ENCODE measurements at regions not wholly inside any gene's neighbourhood (a gene's known extent, or its start where the extent isn't known, plus 50 kb on each side); places are given as distances from the start of the nearest gene placed in this dataset.

- no peak overlapping the region for H3K4me2 ChIP-seq (ENCODE audit: low read depth, low read length)
- 4% methylated on average over 3 of the region's 3 CpGs for WGBS (ENCODE audit: low lambda C conversion rate)
- H3K4me1 ChIP-seq (ENCODE audit: insufficient read depth, low read length): no peaks in the 10 kb centered on the region
- no peaks in the 10 kb centered on the region for H4K20me1 ChIP-seq (ENCODE audit: insufficient read depth, low read length)
- no peaks in the 10 kb centered on the region for H3K79me2 ChIP-seq (ENCODE audit: insufficient read depth, low read length)
- H3K27ac ChIP-seq (ENCODE audit: extremely low read length, insufficient read depth, low read length): no peak overlapping the region
- no peaks in the 10 kb centered on the region for H3K9me3 ChIP-seq (ENCODE audit: low read length)
- no peak overlapping the region for H2AFZ ChIP-seq (ENCODE audit: low read length)
- TF ChIP-seq ZNF276 (CRISPR knock-in tag; IDR thresholded peaks at IDR 0.05; ENCODE audit: low read depth) (no peak), IRF9 (CRISPR knock-in tag; IDR thresholded peaks at IDR 0.05; ENCODE audit: borderline replicate concordance) (no peak), HOXA7 (CRISPR knock-in tag; IDR thresholded peaks at IDR 0.05) (no peak), YEATS2 (CRISPR knock-in tag; IDR thresholded peaks at IDR 0.05; ENCODE audit: borderline replicate concordance) (no peak), PAX8 (CRISPR knock-in tag; IDR thresholded peaks at IDR 0.05; ENCODE audit: borderline replicate concordance) (no peak), NPAS2 (CRISPR knock-in tag; IDR thresholded peaks at IDR 0.05; ENCODE audit: borderline replicate concordance) (no peak), ZFP90 (CRISPR knock-in tag; IDR thresholded peaks at IDR 0.05; ENCODE audit: borderline replicate concordance) (no peak), ZNF326 (CRISPR knock-in tag; IDR thresholded peaks at IDR 0.05; ENCODE audit: borderline replicate concordance) (no peak), ZNF713 (CRISPR knock-in tag; IDR thresholded peaks at IDR 0.05) (no peak), ZNF790 (CRISPR knock-in tag; IDR thresholded peaks at IDR 0.05; ENCODE audit: borderline replicate concordance) (no peak), RNF219 (CRISPR knock-in tag; IDR thresholded peaks at IDR 0.05) (no peak), ZNF451 (CRISPR knock-in tag; IDR thresholded peaks at IDR 0.05) (no peak)
- TF ChIP-seq, protein P1, sequence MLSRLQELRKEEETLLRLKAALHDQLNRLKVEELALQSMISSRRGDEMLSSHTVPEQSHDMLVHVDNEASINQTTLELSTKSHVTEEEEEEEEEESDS (CRISPR knock-in tag; IDR thresholded peaks at IDR 0.05; ENCODE audit: borderline replicate concordance): no peak
- H3K36me3 ChIP-seq (replicated peaks in 1 of 2; ENCODE audit: control insufficient read depth in 1 of 2, insufficient read depth in 2 of 2, low read length in 2 of 2): no peaks in the 10 kb centered on the region
- in situ Hi-C loops (cut with HindIII; ENCODE audit: extremely low pct_ligation_motif_present, low pct_unique_long_range_greater_than_20kb) (no loop called here), intact Hi-C loops (cut with micrococcal nuclease; ENCODE audit: unreplicated experiment) (no loop called here)
- no peak overlapping the region for H3K4me3 ChIP-seq (replicated peaks in 1 of 3; ENCODE audit: insufficient read depth in 1 of 3, low read depth in 2 of 3, low read length in 3 of 3)
- ATAC-seq (no peak), FAIRE-seq (no peak), DNase-seq (ENCODE audit: low spot score) (no peak)
- no TSS peak for BruUV-seq (replicated peaks)
- H3K27me3 ChIP-seq (ENCODE audit: control insufficient read depth in 1 of 2, insufficient read depth in 2 of 2, low read length in 2 of 2): peaks cover 0 to 8% of the 10 kb centered on the region in 2 experiments; a peak in 1 of 5 replicates
- CTCF ChIA-PET (ENCODE audit: low intra/inter-chr PET ratio, low total read pairs): no interaction called here
- H3K9ac ChIP-seq (ENCODE audit: insufficient read depth, low read depth, low read length): no peak overlapping the region
- POLR2A ChIA-PET: no interaction called here
Observed at GRCh38 chr2:78896536-78896935, 129.0 kb upstream of the REG3G start.

Measured in HepG2 (cell line).